Uterus (tissue), 2 donors: ENCODE measurements at regions not wholly inside any gene's neighbourhood (a gene's known extent, or its start where the extent isn't known, plus 50 kb on each side); places are given as distances from the start of the nearest gene placed in this dataset.

Source experiments
- POLR2A ChIP-seq, 2 donors: fragments of 450-650 bp; IDR thresholded peaks; one replicate each; pipeline ENCODE4 v1.6.1; 2016; ENCODE audit warnings: antibody characterized with exemption in 2 of 2, mild to moderate bottlenecking in 1 of 2, moderate library complexity in 1 of 2
- TF ChIP-seq, protein P1 (sequence below), 4 experiments: fragments of 200-600 bp in 2 of 4; fragments of 450-650 bp in 2 of 4; sonication (generic) in 2 of 4; IDR thresholded peaks; one replicate each; pipeline ENCODE4 v1.5.1; 2016 to 2019; ENCODE audit warnings: antibody characterized with exemption in 4 of 4, mild to moderate bottlenecking in 2 of 4, moderate library complexity in 1 of 4

- TF ChIP-seq, protein P1, sequence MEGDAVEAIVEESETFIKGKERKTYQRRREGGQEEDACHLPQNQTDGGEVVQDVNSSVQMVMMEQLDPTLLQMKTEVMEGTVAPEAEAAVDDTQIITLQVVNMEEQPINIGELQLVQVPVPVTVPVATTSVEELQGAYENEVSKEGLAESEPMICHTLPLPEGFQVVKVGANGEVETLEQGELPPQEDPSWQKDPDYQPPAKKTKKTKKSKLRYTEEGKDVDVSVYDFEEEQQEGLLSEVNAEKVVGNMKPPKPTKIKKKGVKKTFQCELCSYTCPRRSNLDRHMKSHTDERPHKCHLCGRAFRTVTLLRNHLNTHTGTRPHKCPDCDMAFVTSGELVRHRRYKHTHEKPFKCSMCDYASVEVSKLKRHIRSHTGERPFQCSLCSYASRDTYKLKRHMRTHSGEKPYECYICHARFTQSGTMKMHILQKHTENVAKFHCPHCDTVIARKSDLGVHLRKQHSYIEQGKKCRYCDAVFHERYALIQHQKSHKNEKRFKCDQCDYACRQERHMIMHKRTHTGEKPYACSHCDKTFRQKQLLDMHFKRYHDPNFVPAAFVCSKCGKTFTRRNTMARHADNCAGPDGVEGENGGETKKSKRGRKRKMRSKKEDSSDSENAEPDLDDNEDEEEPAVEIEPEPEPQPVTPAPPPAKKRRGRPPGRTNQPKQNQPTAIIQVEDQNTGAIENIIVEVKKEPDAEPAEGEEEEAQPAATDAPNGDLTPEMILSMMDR (IDR thresholded peaks at IDR 0.05) = no peak
- no peak for TF ChIP-seq POLR2A (IDR thresholded peaks at IDR 0.05)
These were observed 70.0 kb downstream of the FAM50B start for GRCh38 chr6:3919130-3919628.
